ENCODE measurements at regions not wholly inside any gene's neighbourhood (a gene's known extent, or its start where the extent isn't known, plus 50 kb on each side); places are given as distances from the start of the nearest gene placed in this dataset.

DNA sequence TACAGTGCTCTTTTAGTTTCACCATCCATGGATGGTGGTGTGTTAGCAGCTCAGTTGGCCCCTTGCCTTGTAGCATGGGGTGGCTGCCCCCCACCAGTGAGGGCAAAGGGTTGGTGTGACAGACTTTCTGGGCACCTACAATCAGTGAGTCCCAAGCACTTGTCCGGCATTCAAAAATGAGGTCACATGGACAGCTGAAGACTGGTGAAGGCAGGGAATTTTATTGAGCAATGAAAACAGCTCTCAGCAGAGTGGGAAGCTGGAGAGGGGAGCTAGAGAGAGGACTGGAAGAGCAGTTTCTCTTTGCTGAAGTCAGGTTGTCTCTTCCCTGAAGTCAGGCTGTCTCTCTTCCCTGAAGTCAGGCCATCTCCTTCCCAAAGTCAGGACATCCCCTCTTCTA lies 1053.2 kb downstream of the SLITRK1 start:
- no peak for TF ChIP-seq YY1 (tag by site-specific recombination; IDR thresholded peaks at IDR 0.05)
- TF ChIP-seq ZNF777 (tag by site-specific recombination; IDR thresholded peaks at IDR 0.05; ENCODE audit: borderline replicate concordance): no peak
- no peak for TF ChIP-seq ZNF114 (tag by site-specific recombination; IDR thresholded peaks at IDR 0.05)
- TF ChIP-seq, protein P1, sequence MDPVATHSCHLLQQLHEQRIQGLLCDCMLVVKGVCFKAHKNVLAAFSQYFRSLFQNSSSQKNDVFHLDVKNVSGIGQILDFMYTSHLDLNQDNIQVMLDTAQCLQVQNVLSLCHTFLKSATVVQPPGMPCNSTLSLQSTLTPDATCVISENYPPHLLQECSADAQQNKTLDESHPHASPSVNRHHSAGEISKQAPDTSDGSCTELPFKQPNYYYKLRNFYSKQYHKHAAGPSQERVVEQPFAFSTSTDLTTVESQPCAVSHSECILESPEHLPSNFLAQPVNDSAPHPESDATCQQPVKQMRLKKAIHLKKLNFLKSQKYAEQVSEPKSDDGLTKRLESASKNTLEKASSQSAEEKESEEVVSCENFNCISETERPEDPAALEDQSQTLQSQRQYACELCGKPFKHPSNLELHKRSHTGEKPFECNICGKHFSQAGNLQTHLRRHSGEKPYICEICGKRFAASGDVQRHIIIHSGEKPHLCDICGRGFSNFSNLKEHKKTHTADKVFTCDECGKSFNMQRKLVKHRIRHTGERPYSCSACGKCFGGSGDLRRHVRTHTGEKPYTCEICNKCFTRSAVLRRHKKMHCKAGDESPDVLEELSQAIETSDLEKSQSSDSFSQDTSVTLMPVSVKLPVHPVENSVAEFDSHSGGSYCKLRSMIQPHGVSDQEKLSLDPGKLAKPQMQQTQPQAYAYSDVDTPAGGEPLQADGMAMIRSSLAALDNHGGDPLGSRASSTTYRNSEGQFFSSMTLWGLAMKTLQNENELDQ (tag by site-specific recombination; IDR thresholded peaks at IDR 0.05; ENCODE audit: low read depth): no peak
- TF ChIP-seq, protein P2, sequence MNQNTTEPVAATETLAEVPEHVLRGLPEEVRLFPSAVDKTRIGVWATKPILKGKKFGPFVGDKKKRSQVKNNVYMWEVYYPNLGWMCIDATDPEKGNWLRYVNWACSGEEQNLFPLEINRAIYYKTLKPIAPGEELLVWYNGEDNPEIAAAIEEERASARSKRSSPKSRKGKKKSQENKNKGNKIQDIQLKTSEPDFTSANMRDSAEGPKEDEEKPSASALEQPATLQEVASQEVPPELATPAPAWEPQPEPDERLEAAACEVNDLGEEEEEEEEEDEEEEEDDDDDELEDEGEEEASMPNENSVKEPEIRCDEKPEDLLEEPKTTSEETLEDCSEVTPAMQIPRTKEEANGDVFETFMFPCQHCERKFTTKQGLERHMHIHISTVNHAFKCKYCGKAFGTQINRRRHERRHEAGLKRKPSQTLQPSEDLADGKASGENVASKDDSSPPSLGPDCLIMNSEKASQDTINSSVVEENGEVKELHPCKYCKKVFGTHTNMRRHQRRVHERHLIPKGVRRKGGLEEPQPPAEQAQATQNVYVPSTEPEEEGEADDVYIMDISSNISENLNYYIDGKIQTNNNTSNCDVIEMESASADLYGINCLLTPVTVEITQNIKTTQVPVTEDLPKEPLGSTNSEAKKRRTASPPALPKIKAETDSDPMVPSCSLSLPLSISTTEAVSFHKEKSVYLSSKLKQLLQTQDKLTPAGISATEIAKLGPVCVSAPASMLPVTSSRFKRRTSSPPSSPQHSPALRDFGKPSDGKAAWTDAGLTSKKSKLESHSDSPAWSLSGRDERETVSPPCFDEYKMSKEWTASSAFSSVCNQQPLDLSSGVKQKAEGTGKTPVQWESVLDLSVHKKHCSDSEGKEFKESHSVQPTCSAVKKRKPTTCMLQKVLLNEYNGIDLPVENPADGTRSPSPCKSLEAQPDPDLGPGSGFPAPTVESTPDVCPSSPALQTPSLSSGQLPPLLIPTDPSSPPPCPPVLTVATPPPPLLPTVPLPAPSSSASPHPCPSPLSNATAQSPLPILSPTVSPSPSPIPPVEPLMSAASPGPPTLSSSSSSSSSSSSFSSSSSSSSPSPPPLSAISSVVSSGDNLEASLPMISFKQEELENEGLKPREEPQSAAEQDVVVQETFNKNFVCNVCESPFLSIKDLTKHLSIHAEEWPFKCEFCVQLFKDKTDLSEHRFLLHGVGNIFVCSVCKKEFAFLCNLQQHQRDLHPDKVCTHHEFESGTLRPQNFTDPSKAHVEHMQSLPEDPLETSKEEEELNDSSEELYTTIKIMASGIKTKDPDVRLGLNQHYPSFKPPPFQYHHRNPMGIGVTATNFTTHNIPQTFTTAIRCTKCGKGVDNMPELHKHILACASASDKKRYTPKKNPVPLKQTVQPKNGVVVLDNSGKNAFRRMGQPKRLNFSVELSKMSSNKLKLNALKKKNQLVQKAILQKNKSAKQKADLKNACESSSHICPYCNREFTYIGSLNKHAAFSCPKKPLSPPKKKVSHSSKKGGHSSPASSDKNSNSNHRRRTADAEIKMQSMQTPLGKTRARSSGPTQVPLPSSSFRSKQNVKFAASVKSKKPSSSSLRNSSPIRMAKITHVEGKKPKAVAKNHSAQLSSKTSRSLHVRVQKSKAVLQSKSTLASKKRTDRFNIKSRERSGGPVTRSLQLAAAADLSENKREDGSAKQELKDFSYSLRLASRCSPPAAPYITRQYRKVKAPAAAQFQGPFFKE (tag by site-specific recombination; IDR thresholded peaks at IDR 0.05; ENCODE audit: borderline replicate concordance): no peak
- TF ChIP-seq, protein P3, sequence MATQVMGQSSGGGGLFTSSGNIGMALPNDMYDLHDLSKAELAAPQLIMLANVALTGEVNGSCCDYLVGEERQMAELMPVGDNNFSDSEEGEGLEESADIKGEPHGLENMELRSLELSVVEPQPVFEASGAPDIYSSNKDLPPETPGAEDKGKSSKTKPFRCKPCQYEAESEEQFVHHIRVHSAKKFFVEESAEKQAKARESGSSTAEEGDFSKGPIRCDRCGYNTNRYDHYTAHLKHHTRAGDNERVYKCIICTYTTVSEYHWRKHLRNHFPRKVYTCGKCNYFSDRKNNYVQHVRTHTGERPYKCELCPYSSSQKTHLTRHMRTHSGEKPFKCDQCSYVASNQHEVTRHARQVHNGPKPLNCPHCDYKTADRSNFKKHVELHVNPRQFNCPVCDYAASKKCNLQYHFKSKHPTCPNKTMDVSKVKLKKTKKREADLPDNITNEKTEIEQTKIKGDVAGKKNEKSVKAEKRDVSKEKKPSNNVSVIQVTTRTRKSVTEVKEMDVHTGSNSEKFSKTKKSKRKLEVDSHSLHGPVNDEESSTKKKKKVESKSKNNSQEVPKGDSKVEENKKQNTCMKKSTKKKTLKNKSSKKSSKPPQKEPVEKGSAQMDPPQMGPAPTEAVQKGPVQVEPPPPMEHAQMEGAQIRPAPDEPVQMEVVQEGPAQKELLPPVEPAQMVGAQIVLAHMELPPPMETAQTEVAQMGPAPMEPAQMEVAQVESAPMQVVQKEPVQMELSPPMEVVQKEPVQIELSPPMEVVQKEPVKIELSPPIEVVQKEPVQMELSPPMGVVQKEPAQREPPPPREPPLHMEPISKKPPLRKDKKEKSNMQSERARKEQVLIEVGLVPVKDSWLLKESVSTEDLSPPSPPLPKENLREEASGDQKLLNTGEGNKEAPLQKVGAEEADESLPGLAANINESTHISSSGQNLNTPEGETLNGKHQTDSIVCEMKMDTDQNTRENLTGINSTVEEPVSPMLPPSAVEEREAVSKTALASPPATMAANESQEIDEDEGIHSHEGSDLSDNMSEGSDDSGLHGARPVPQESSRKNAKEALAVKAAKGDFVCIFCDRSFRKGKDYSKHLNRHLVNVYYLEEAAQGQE (tag by site-specific recombination; IDR thresholded peaks at IDR 0.05): no peak
- no peak for TF ChIP-seq ZNF707 (tag by site-specific recombination; IDR thresholded peaks at IDR 0.05)
- TF ChIP-seq ZNF792 (tag by site-specific recombination; IDR thresholded peaks at IDR 0.05): no peak
- no peak for TF ChIP-seq ZNF302 (tag by site-specific recombination; IDR thresholded peaks at IDR 0.05; ENCODE audit: low read depth)
- TF ChIP-seq ZNF274 (IDR thresholded peaks at IDR 0.05; ENCODE audit: low read length): no peak
- TF ChIP-seq ZNF274 (tag by site-specific recombination; IDR thresholded peaks at IDR 0.05; ENCODE audit: borderline replicate concordance): no peak
- TF ChIP-seq ZNF404 (tag by site-specific recombination; IDR thresholded peaks at IDR 0.05): no peak
- TF ChIP-seq RBAK (tag by site-specific recombination; IDR thresholded peaks at IDR 0.05): no peak
- no peak for TF ChIP-seq BCL11B (tag by site-specific recombination; IDR thresholded peaks at IDR 0.05; ENCODE audit: low read depth)
